Adrenal gland (tissue), 9 donors: ENCODE measurements at regions not wholly inside any gene's neighbourhood (a gene's known extent, or its start where the extent isn't known, plus 50 kb on each side); places are given as distances from the start of the nearest gene placed in this dataset.

Source experiments
- DNase-seq, 7 donors: peaks; one replicate each; pipeline ENCODE4 v3.0.0-alpha.2; 2019 to 2020
- H3K27ac ChIP-seq, 5 donors: fragments of 200-600 bp; sonication (generic) in 4 of 5; 1 replicate in 3 of 5; 2 replicates in 2 of 5; pipeline versions ENCODE4 v1.5.1 to v1.8.0; 2016 to 2020; ENCODE audit warnings: mild to moderate bottlenecking in 1 of 5
- H3K27me3 ChIP-seq: fragments of 200-600 bp; 2 replicates; pipeline ENCODE4 v1.8.0; 2021
- H3K36me3 ChIP-seq, 2 donors: fragments of 200-600 bp; replicated peaks in 1 of 2; 1 replicate in 1 of 2; 2 replicates in 1 of 2; pipeline versions ENCODE4 v1.5.1 to v1.8.0; 2018 to 2022
- H3K4me1 ChIP-seq, 2 donors: fragments of 200-600 bp; replicated peaks in 1 of 2; 1 replicate in 1 of 2; 2 replicates in 1 of 2; pipeline versions ENCODE4 v1.5.1 to v1.8.0; 2018 to 2021
- H3K4me3 ChIP-seq, 4 donors: fragments of 200-600 bp; sonication (generic) in 3 of 4; one replicate each; pipeline ENCODE4 v1.5.1; 2016 to 2018
- H3K9me3 ChIP-seq, 3 donors: fragments of 200-600 bp; sonication (generic) in 1 of 3; replicated peaks in 1 of 3; 1 replicate in 2 of 3; 2 replicates in 1 of 3; pipeline versions ENCODE4 v1.5.1 to v1.8.0; 2016 to 2021
- CTCF ChIP-seq, 6 experiments: fragments of 450-650 bp in 4 of 6; fragments of 200-600 bp in 2 of 6; sonication (generic) in 1 of 6; IDR thresholded peaks; 1 replicate in 5 of 6; 2 replicates in 1 of 6; pipeline versions ENCODE4 v1.5.1 to v1.8.0; 2016 to 2021; ENCODE audit warnings: antibody characterized with exemption in 6 of 6, mild to moderate bottlenecking in 2 of 6, moderate library complexity in 1 of 6
- POLR2A ChIP-seq, 2 donors: fragments of 450-650 bp; IDR thresholded peaks; one replicate each; pipeline ENCODE4 v1.6.1; 2017; ENCODE audit warnings: antibody characterized with exemption in 2 of 2, mild to moderate bottlenecking in 2 of 2, moderate library complexity in 1 of 2
- WGBS, 4 donors: extraction: QIAGEN DNeasy Blood & Tissue Kit in 2 of 4; methylation state at CpG; one replicate each; pipeline versions ENCODE4 v1.1.5 to v1.1.7; 2013 to 2017; 5-methylcytosine and 5-hydroxymethylcytosine counted together
- intact Hi-C, 2 donors: fragments of 100-400 bp; cut with DNase I; formaldehyde crosslinking; loops; one replicate each; pipeline versions ENCODE4 v1.14.1 to v1.15.0; 2022 to 2023
- donor health status: healthy with polysubstance abuse.
- donor health status: Bipolar disorder and iron deficiency.
- donor health status: DM: yes; HTN: yes; CAD: no.
- donor health status: DM: no; HTN: no; CAD: no.
- donor health status: DM: no; HTN: no; CAD: no.

- Histone ChIP-seq H3K27me3 (no peaks in the 10 kb centered on the region), H3K27ac (no peak overlapping the region), H3K9me3 (no peaks in the 10 kb centered on the region), H3K4me1 (no peaks in the 10 kb centered on the region), H3K4me3 (no peak overlapping the region), H3K36me3 (no peaks in the 10 kb centered on the region)
- DNase-seq, result no peak
- intact Hi-C loops, result no loop called here
- no peak for TF ChIP-seq POLR2A (IDR thresholded peaks at IDR 0.05)
- WGBS, 4 donors, result 85 to 89% (median 86%) methylated on average over 8 of the region's 8 CpGs
Observed at GRCh38 chr4:178142724-178143123, 700.5 kb upstream of the AGA start.

- intact Hi-C loops, result no loop called here
- H3K36me3 ChIP-seq, result no peaks in the 10 kb centered on the region
- TF ChIP-seq CTCF (IDR thresholded peaks at IDR 0.05) (no peak), POLR2A (IDR thresholded peaks at IDR 0.05) (no peak)
- no peaks in the 10 kb centered on the region for H3K27me3 ChIP-seq
- H3K4me3 ChIP-seq, result no peak overlapping the region
- 81 to 90% (median 85%) methylated on average over 2 of the region's 2 CpGs for WGBS, 4 donors
- no peak for DNase-seq
- no peaks in the 10 kb centered on the region for H3K9me3 ChIP-seq
- H3K27ac ChIP-seq, result no peak overlapping the region
- no peaks in the 10 kb centered on the region for H3K4me1 ChIP-seq
Observed at GRCh38 chr4:178148106-178148505, 705.9 kb upstream of the AGA start.

DNA sequence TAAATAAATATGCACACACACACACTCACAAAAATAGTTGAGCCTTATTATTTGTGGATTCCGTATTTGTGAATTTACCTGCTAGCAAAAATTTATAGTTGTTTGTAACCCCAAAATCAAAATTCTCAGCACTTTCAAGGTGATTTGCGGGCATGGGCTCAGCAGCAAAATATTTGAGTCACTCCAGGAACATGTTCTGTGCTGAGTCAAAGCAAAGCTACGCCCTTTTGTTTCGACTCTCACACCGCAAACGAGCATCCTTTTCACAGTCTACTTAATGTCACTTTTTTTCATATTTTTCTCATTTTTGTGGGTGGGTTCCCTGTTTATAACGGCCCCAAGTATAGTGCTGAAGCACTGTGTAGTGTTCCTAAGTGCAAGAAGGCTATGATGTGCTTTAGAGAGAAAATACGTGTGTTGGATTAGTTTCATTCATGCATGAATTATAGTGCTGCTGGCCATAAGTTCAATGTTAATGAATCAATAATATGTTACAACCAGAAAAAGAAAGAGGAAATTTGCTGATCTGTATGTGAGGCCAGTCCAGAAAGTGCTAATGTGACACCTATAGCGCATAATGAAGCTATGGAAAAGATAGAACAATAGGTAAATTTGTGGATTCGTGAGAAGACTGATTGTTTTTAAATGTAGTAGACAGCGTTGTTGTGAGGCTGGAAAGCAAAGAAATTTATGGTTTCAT is 723.2 kb upstream of the AGA start:
- no peaks in the 10 kb centered on the region for H3K9me3 ChIP-seq
- H3K36me3 ChIP-seq, result no peaks in the 10 kb centered on the region
- intact Hi-C loops, result no loop called here
- TF ChIP-seq POLR2A (IDR thresholded peaks at IDR 0.05) (no peak), CTCF (IDR thresholded peaks at IDR 0.05) (no peak)
- no peak for DNase-seq
- H3K4me1 ChIP-seq, result no peaks in the 10 kb centered on the region
- H3K4me3 ChIP-seq, result no peak overlapping the region
- H3K27me3 ChIP-seq, result no peaks in the 10 kb centered on the region
- H3K27ac ChIP-seq, result no peak overlapping the region
- WGBS, 4 donors, result 53 to 62% (median 56%) methylated on average over 11 of the region's 11 CpGs

DNA sequence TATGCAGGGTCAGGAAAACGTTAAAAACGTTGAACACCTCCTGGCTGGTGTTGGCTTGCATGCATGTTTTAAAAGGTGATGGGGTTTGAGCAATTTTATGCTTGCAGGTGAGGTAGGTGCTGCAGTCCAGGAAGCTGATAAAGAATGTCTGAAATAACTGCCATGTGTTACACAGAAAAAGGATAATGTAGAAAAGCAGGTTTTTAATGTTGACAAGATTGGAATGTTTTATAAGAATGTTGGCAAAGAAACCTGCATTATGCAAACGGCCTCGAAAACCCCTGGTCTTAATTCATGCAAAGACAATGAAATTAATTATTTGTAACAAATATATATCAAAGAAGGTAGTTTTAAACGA is 723.7 kb upstream of the AGA start:
- Histone ChIP-seq H3K9me3 (no peaks in the 10 kb centered on the region), H3K27me3 (no peaks in the 10 kb centered on the region), H3K4me1 (no peaks in the 10 kb centered on the region), H3K4me3 (no peak overlapping the region), H3K36me3 (no peaks in the 10 kb centered on the region), H3K27ac (no peak overlapping the region)
- WGBS, 4 donors, result 45 to 55% (median 52%) methylated on average over 5 of the region's 5 CpGs
- no peak for TF ChIP-seq POLR2A (IDR thresholded peaks at IDR 0.05)
- no peak for TF ChIP-seq CTCF (IDR thresholded peaks at IDR 0.05)
- DNase-seq, result no peak
- intact Hi-C loops, result no loop called here

GRCh38 chr4:178173771-178174170 is 731.5 kb upstream of the AGA start:
- Histone ChIP-seq H3K36me3 (no peaks in the 10 kb centered on the region), H3K27ac (no peak overlapping the region), H3K9me3 (no peaks in the 10 kb centered on the region), H3K4me3 (no peak overlapping the region), H3K27me3 (no peaks in the 10 kb centered on the region), H3K4me1 (no peaks in the 10 kb centered on the region)
- 59 to 70% (median 63%) methylated on average over 6 of the region's 6 CpGs for WGBS, 4 donors
- intact Hi-C loops, result no loop called here
- DNase-seq, result no peak
- TF ChIP-seq POLR2A (IDR thresholded peaks at IDR 0.05) (no peak), CTCF (IDR thresholded peaks at IDR 0.05) (no peak)
